ENCODE measurements at regions not wholly inside any gene's neighbourhood (a gene's known extent, or its start where the extent isn't known, plus 50 kb on each side); places are given as distances from the start of the nearest gene placed in this dataset.

- Histone ChIP-seq H3K27ac (no peak overlapping the region), H3K4me1 (no peaks in the 10 kb centered on the region), H3K9me3 (no peaks in the 10 kb centered on the region), H3K4me3 (no peak overlapping the region), H3K27me3 (no peaks in the 10 kb centered on the region), H3K36me3 (no peaks in the 10 kb centered on the region)
- TF ChIP-seq POLR2A (IDR thresholded peaks at IDR 0.05), result no peak
- TF ChIP-seq CTCF (IDR thresholded peaks at IDR 0.05 in 4 of 5, conservative IDR thresholded peaks at IDR 0.05 in 1 of 5), result no peak
- intact Hi-C loops (cut with DNase I; ENCODE audit: low total_unique reads), result no loop called here
- DNase-seq (no peak), ATAC-seq (no peak)
- in situ Hi-C loops (cut with MboI; ENCODE audit: low sequenced_read_pairs in 4 of 4), result loop anchor here in 1 of 4 donors (10.0 kb wide), 1 partner anchor 562 kb away; no protein-coding TSS in a partner anchor
Measured at GRCh38 chr7:28292834-28293526, 112.4 kb upstream of the JAZF1 start.

- no peaks in the 10 kb centered on the region for H3K9me3 ChIP-seq
- in situ Hi-C loops (cut with MboI; ENCODE audit: low sequenced_read_pairs in 4 of 4), result loop anchor here in 1 of 4 donors (10.0 kb wide), 1 partner anchor 561 kb away; no protein-coding TSS in a partner anchor
- intact Hi-C loops (cut with DNase I; ENCODE audit: low total_unique reads), result no loop called here
- no peak overlapping the region for H3K27ac ChIP-seq
- H3K27me3 ChIP-seq, result no peaks in the 10 kb centered on the region
- H3K4me3 ChIP-seq, result no peak overlapping the region
- H3K36me3 ChIP-seq, result no peaks in the 10 kb centered on the region
- DNase-seq (no peak), ATAC-seq (no peak)
- H3K4me1 ChIP-seq, result no peaks in the 10 kb centered on the region
- TF ChIP-seq CTCF (IDR thresholded peaks at IDR 0.05 in 4 of 5, conservative IDR thresholded peaks at IDR 0.05 in 1 of 5), result no peak
- TF ChIP-seq POLR2A (IDR thresholded peaks at IDR 0.05), result no peak
Measured at GRCh38 chr7:28293527-28293835, 112.9 kb upstream of the JAZF1 start.

DNA sequence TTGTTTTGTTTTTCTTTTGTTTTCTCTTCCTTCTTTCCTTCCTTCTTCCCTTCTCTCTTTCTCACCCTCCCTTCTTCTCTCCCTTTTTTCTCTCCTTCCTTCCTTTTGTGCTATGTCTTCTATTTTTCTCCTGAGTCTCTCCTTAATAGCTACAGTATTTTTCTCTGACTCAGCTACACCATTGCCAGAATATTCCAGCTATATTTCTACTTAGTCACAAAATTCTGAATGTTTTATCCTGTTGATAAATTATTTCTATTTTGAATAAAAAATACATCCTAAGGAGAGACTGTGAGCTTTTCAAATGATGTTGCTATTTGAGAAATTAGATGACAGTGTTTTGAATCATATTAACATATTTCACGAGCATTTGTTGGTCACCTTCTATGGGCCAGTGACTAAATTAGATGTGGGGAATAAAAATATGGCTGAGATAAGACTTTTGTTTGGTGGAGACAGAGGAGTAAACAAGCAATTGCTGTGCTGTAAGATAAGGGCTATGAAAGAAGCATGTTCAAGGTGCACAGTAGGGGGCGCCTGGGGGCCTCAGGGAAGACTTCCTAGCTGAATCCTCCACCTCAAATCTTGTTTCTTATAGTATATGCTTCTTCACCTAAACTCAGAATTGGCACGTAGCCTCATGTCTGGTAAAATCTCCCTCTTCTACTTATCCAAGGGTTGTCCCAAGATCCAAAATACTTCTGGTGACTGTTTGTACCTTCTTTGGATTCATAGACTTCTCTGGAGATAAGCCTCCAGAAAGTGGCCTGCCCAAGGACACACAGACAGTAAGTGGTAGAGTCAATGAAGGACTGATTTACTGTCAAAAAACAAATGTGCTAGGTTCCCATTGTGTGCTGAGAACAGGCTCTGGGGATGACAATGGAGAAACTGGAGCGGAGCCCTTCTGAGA is 115.5 kb upstream of the CREB5 start:
- no peak for ATAC-seq
- H3K27me3 ChIP-seq, result no peaks in the 10 kb centered on the region
- H3K4me1 ChIP-seq, result no peaks in the 10 kb centered on the region
- in situ Hi-C loops (cut with MboI; ENCODE audit: low sequenced_read_pairs in 4 of 4), result loop anchor here in 1 of 4 donors (10.0 kb wide), 1 partner anchor 558 kb away; no protein-coding TSS in a partner anchor
- H3K27ac ChIP-seq, result no peak overlapping the region
- intact Hi-C loops (cut with DNase I; ENCODE audit: low total_unique reads), result no loop called here
- no peak overlapping the region for H3K4me3 ChIP-seq
- DNase-seq, result no peak
- H3K9me3 ChIP-seq, result no peaks in the 10 kb centered on the region
- TF ChIP-seq CTCF (IDR thresholded peaks at IDR 0.05 in 4 of 5, conservative IDR thresholded peaks at IDR 0.05 in 1 of 5) (peak in 1 of 5 experiments; percentile 42), POLR2A (IDR thresholded peaks at IDR 0.05) (no peak)
- H3K36me3 ChIP-seq, result no peaks in the 10 kb centered on the region

GRCh38 chr7:28297801-28298459 is 114.4 kb upstream of the CREB5 start:
- Histone ChIP-seq H3K27me3 (no peaks in the 10 kb centered on the region), H3K4me3 (no peak overlapping the region), H3K4me1 (no peaks in the 10 kb centered on the region), H3K27ac (no peak overlapping the region), H3K9me3 (no peaks in the 10 kb centered on the region), H3K36me3 (no peaks in the 10 kb centered on the region)
- TF ChIP-seq CTCF (IDR thresholded peaks at IDR 0.05 in 4 of 5, conservative IDR thresholded peaks at IDR 0.05 in 1 of 5) (no peak), POLR2A (IDR thresholded peaks at IDR 0.05) (no peak)
- in situ Hi-C loops (cut with MboI; ENCODE audit: low sequenced_read_pairs in 4 of 4) (loop anchor here in 1 of 4 donors (10.0 kb wide), 1 partner anchor 557 kb away; no protein-coding TSS in a partner anchor), intact Hi-C loops (cut with DNase I; ENCODE audit: low total_unique reads) (no loop called here)
- ATAC-seq (no peak), DNase-seq (no peak)
